Fibroblast of pulmonary artery (primary cell): ENCODE measurements at regions not wholly inside any gene's neighbourhood (a gene's known extent, or its start where the extent isn't known, plus 50 kb on each side); places are given as distances from the start of the nearest gene placed in this dataset.
"Not testable (repeated sequence)": the region's sequence is repeated elsewhere in the genome, so short reads cannot be mapped to it uniquely, and the experiment has no call there.

ENCODE experiments used
- DNase-seq: peaks from one replicate; pipeline ENCODE4 v3.0.0-alpha.2; 2010; ENCODE audit warnings: low read depth
- H3K4me3 ChIP-seq: replicated peaks from 2 replicates; pipeline ENCODE4 v1.5.1; 2011; ENCODE audit warnings: low read depth, mild to moderate bottlenecking, control low read depth, low read length, moderate library complexity
- TF ChIP-seq, protein P1 (sequence below): IDR thresholded peaks from 2 replicates; pipeline ENCODE4 v1.5.1; 2011; ENCODE audit warnings: mild to moderate bottlenecking, control low read depth, low read length, inconsistent platforms; ENCODE audit errors: missing control alignments

DNA sequence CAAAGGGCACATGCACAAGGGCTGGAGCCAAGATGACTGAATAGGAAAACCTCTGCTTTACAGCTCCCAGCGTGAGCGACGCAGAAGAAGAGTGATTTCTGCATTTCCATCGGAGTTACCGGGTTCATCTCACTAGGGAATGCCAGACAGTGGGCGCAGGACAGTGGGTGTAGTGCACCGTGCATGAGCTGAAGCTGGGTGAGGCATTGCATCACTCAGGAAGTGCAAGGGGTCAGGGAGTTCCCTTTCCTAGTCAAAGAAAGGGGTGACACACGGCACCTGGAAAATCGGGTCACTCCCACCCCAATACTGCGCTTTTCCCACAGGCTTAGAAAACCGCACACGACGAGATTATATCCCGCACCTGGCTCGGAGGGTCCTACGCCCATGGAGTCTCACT is 64.5 kb upstream of the HTR1E start:
- not testable (repeated sequence) for DNase-seq, H3K4me3 ChIP-seq

DNA sequence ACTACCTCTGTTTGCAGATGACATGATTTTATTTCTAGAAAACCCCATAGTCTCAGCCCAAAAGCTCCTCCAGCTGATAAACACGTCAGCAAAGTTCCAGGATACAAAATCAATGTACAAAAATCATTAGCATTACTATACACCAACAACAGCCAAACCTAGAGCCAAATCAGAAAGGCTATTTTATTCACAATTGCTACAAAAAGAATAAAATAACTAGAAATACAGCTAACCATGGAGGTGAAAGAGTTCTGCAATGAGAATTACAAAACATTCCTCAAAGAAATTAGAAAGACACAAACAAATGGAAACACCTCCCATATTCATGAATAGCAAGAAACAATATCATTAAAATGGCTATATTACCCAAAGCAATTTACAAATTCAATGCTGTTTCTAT is 65.6 kb upstream of the HTR1E start:
- H3K4me3 ChIP-seq, result no peak overlapping the region

DNA sequence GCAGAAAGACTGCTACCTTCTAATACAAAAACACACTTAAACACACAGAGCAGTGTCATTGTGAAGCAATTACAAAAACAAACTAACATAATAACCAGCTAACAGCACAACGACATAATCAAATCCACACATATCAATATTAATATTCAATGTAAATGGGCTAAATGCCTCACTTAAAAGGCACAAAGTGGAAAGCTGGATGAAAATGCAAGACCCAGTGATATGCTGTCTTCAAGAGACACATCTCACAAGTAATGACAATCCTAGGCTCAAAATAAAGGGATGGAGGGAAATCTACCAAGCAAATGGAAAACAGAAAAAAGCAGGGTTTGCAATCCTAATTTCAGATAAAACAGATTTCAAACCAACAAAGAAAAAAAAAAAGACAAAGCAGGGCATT is 67.8 kb upstream of the HTR1E start:
- DNase-seq, result no peak
- H3K4me3 ChIP-seq, result no peak overlapping the region
- TF ChIP-seq, protein P1, sequence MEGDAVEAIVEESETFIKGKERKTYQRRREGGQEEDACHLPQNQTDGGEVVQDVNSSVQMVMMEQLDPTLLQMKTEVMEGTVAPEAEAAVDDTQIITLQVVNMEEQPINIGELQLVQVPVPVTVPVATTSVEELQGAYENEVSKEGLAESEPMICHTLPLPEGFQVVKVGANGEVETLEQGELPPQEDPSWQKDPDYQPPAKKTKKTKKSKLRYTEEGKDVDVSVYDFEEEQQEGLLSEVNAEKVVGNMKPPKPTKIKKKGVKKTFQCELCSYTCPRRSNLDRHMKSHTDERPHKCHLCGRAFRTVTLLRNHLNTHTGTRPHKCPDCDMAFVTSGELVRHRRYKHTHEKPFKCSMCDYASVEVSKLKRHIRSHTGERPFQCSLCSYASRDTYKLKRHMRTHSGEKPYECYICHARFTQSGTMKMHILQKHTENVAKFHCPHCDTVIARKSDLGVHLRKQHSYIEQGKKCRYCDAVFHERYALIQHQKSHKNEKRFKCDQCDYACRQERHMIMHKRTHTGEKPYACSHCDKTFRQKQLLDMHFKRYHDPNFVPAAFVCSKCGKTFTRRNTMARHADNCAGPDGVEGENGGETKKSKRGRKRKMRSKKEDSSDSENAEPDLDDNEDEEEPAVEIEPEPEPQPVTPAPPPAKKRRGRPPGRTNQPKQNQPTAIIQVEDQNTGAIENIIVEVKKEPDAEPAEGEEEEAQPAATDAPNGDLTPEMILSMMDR, result no peak

More for the DNA sequence above, 65.6 kb upstream of the HTR1E start:
- DNase-seq, result no peak
- TF ChIP-seq, protein P1, result no peak

DNA sequence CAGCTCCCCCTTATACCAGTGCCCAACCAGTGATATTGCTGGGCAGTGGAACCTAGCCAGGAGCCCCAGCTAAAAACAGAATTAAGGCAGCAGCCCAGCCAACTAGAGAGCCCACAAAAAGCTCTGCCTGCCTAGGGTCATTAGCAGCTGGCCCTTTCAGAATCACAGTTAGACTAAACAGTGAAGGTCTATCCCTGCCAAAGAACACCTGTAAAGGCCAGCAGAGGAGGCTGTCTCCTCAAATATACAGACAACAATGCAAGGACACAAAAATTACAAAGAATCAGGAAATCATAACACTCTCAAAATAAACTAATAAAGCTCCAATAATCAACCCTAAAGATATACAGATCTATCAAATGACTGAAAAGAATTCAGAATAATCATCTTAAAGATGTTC is 77.8 kb upstream of the HTR1E start:
- no peak for DNase-seq
- TF ChIP-seq, protein P1, result no peak
- H3K4me3 ChIP-seq, result no peak overlapping the region

DNA sequence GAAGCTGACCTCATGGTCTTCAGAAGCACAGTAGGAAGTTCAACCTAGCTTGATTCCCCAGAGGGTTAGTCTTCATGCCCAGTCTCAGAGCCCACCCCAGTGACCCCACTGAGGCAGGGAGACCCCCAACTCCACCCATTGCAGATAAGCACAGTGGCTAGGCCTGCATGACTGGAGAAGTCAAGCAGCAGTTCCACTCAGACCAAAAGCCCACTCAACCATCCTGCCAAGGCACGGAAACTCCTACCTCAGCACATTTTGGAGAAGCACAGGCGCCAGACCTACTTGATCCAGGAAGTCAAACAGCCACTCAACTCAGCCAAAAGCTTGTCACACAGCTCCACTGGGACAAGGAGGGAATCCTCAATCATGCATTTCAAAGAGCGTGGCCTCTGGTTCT is 78.4 kb upstream of the HTR1E start:
- no peak overlapping the region for H3K4me3 ChIP-seq
- no peak for DNase-seq
- TF ChIP-seq, protein P1, result no peak

DNA sequence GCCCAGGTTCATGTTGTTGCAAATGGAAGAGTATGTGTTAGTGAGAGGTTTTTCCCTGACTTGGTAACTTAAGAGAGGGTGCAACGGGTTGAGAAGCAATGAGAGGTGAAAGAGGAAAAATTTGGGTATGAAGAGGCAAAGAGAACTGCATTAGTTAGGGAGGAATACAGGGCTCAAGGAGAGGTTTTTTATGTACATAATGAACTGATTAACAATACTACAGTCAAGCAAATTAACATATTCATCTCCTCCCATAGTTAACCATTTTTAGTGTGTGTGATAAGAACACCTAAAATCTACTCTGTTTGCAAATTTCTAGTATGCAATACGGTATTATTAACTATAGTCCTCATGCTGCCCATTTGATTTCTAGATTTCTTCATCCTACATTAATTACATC is 79.5 kb upstream of the HTR1E start:
- H3K4me3 ChIP-seq, result no peak overlapping the region
- no peak for DNase-seq
- TF ChIP-seq, protein P1, result no peak

DNA sequence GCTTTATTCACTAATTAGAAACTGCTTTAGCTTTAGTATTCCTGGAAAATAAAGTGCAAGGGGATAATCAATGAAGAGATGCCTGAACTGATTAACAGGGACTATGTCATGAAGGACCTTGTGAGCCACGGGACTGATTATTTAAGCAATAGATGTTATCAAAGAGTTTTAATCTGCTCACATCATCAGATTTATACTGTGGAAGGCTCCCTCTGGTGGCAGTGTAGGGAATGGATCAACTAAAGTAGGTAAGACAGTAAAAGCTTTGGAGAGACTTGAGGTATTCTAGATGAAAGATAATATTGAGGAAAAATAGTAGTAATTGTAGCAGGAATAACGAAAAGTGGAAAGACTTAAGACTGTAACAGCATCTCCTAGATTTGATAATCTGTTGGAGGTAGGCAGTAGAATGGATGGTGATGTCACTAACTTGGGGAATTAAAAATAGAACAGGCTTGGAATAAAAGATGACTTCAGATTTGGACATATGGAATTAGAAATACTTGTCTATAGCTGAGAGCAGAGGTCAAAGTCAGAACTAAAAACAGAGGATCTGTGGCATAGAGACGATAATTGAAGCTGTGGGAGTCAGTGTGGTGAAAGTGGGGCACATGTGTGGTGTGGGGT is 80.3 kb upstream of the HTR1E start:
- DNase-seq, result peak; percentile 40
- TF ChIP-seq, protein P1, result peak; percentile 71

More for the DNA sequence above, 80.3 kb upstream of the HTR1E start:
- no peak overlapping the region for H3K4me3 ChIP-seq
